HG03139 (cell line): ENCODE measurements at regions not wholly inside any gene's neighbourhood (a gene's known extent, or its start where the extent isn't known, plus 50 kb on each side); places are given as distances from the start of the nearest gene placed in this dataset.
A peak's percentile ranks its signal among the peaks of the same experiment; 100 is the strongest.
"Not testable (repeated sequence)": the region's sequence is repeated elsewhere in the genome, so short reads cannot be mapped to it uniquely, and the experiment has no call there.

Experiments
- ATAC-seq: cut with Tn5 transposase; IDR thresholded peaks from one replicate; pipeline ENCODE4 v1.9.1; 2021; ENCODE audit not compliant: unreplicated experiment

DNA sequence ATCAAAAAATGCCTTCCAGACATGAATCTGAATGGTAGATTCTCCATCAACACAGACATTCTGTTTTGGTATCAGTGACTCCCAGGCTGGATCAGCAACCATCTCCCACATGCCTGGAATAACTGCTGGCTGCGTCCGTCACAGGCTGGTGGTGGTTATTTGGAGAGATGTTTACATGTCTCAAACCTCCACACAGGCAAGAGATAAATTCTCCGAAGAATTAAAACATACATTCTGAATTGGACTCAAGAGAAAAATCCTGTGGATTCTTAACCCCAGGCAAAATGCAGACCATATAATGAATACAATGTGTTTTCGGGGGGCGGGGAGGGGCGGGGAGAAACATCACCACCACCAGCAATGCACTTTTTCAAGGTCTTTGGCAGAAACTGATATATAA, 108.2 kb downstream of the THBS2 start:
- ATAC-seq = no peak

DNA sequence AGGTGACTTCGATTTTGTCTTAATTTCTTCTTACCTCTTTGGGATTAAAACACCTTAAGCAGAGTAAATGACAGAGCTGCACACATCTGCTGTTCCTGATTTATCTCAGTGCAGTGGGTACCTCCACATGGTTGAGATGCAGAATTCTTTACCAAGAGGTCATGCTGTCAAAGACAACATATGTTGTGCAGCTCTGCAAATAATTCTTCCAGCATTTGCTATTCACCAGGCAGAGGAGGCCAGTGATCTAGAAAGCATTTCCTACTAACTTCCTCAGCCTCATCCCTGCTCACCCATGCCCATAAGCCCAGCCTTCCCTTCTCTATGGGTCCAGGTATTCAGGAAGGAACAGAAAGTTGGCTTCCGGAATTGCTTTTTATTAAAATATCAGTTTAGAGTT, 109.3 kb downstream of the THBS2 start:
- ATAC-seq = no peak

DNA sequence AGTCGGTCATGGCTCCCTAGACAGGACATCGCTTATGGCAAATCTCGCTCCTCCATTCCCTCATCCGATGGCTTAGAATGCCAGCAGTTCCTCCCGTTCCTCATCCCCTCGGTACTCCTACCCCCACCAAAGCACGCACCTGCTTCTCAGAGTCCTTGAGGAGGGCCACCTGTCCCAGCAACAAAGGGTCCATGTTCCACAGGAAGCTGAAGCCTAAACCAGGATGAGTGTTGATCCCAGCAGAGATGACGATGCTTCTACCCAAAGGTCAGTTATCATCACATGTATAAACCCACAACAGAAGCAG, 111.2 kb downstream of the THBS2 start:
- ATAC-seq = no peak

DNA sequence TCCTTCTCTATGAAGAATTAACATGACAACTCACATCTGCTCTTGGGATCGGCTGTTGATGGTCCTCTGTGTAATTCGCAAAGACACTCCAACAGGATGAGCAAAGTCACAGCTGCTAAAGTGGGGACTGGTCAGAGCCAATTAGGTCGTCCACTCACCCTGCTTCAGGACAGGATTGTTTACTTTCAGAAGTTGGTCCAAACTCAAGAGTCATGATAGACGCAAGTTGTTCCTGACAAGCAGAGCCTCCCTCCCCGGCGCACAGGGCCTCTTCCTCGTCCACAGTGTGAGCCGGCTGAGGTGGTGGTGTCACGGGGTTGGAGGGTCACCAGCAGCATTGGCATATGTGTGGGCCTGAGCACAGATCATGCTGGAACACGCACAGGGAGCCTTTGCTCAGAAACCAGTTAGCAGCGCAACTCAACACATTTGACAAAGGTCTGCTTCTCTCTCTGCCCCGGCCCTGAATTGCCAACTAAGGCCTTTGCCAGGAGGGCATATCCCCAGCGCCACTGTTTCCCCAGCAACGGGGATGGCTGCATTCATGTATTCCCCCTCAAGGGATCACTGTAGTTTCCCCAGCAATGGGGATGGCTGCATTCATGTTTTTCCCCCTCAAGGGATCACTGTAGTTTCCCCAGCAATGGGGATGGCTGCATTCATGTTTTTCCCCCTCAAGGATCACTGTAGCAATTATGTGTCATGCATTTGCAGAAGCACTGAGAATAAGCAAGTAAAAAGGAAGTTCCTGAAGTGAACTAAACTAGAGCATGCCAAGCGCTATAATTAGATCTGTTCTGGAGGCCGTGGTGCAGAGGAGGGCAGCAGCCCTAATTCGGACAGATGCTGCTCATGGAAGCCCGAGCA, 111.7 kb downstream of the THBS2 start:
- no peak for ATAC-seq

DNA sequence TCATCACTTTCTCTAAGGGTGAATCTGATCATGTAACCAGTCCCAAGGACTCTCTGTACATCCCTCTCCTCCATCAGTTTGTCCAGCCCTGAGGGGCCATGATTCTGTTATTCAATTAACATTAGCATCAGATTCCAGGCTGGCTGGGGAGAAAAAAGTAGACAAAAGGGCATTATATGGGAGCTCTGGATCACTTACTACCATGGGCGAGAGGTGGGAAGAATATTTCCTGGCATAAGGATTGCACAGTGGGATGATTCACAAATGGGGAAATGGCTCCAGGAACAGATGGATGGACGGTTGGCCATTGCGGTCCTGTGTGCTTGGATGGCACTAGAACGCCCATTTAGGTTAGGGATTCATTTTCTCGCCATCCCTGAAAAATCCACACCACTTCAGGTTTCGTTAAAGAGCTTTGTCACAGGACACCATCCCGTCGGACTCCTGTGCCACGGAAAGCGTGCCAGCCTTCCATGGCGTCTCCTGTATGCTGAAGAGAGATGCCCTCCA, 112.6 kb downstream of the THBS2 start:
- ATAC-seq = no peak

DNA sequence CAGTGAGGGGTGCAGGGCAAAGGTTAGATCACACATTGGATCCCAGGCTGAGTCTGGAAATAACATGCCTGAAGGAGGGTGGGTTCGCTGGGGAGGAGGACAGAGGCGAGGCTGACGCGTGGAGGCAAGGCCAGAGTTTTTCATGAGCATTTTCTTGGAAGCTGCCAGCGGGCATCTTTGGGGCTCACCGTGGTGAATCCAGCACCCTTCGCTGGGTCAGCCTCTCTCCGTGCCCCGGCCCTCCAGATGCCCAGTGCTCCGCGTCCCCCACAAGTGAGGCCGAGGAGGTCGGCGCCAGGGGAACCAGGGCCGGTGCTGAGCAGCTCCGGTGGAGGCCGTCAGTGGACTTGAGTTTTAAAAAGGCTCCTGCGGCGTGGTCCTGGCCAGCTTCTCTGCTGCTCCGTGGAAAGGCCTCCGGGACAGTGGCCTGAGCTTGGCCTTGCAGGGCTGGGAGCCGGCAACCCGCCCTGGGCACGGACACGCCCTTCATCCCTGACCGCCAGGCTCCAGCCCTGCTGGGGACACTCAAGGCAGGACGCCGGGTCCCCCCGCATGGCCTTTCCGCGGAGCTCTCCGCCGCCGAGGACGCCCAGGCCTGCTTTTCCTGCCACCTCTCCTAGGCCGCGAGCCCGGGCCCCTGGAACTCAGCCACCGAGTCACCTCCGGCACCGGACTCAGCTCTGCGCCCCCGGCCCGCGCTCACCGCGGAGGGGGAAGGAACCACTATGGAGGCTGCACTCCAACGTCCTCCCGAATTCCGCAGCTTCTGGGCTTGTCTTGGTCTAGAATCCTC, 114.3 kb downstream of the THBS2 start:
- ATAC-seq = no peak

DNA sequence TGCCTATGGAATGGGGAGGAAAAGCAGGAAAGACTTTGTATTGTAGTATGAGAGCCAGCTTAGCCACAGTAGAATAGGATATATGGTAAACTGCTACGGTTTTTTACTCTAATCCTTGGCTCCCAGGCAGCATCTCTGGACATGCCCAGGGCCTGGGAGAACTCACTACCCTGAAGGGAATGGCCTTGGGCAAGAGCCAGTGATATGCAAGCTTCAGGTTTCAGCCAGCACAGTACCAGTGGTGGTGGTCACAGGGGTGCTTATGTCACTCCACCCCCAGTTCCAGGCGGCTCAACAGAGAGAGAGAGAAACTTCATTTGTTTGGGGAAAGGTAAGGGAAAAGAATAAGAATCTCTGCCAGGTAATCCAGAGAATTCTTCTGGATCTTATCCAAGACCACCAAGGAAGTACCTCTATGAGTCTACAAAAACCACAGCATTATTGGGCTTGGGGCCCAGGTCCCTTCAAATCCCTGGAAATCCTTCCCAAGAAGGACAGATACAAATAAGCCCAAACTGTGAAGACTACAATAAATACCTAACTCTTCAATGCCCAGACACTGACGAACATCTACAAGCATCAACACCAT, 121.2 kb downstream of the THBS2 start:
- no peak for ATAC-seq

DNA sequence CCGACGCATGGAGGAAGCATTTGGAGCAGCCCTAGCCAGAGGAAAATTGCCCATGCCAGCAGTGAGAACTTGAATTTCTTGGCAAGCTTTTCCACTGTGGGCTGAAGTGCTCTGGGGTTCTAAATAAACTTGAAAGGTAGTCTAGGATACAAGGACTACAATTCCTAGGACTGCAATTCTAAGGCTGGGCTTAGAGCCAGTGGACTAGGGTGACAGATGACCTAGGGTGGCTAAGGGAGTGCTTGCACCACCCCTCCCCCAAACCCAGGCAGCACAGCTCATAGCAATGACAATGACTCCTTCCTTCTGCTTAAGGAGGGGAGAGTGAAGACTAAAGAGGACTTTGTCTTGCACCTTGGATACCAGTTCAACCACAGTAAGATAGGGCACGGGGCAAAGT, 122.3 kb downstream of the THBS2 start:
- ATAC-seq = no peak

DNA sequence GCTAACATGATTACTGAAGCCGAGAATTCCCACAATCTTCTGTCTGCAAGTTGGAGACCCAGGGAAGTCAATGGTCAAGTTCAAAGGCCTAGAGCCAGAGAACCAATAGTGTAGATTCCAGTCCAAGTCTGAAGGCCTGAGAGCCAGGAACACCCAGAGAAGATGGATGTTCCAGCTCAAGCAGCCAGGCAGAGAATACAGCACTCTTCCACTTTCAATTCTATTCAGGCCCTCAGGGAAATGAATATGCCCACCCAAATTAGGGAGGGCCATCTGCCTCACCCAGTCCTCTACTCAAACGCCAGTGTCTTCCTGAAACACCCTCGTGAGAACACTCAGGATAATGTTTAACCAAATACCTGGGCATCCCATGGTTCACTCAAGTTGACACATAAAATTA, 123.5 kb downstream of the THBS2 start:
- no peak for ATAC-seq

DNA sequence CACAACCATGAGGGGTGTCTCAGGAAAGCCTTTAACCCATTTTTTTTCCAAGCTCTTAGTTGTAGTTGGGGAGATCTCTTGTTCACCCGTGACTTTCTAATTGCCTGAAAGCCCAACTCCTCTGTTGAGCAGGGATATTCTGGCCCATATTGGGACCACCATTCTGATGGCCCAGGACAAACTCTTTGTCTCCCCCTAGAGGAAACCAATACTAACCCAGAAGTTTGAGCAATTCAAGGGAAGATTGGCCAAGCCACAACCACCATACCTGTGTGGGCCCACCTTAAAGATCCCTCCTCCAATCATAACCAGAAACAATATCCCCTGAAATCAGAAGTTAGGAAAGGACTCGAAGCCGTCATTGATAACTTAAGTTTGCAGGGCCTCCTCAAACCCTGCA, 132.6 kb downstream of the THBS2 start:
- no peak for ATAC-seq

DNA sequence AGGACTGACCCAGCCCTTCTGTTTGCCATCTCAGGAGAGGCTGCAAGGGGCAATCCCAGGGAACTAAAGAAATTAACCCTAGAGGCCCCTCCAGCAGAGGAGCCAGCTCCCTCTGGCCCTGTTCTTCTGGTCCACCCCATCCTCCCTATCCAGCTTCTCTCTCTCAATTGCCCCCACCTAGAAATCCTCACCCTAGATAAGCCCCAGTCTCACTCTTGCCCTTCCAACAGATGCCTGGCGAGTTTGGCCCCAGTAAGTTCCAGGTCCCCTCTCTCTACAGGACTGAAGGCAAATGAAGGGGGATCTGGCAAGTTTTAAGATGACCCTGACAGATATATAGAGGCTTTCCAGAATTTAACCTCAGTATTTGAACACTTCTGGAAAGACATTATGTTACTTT, 134.0 kb downstream of the THBS2 start:
- no peak for ATAC-seq

DNA sequence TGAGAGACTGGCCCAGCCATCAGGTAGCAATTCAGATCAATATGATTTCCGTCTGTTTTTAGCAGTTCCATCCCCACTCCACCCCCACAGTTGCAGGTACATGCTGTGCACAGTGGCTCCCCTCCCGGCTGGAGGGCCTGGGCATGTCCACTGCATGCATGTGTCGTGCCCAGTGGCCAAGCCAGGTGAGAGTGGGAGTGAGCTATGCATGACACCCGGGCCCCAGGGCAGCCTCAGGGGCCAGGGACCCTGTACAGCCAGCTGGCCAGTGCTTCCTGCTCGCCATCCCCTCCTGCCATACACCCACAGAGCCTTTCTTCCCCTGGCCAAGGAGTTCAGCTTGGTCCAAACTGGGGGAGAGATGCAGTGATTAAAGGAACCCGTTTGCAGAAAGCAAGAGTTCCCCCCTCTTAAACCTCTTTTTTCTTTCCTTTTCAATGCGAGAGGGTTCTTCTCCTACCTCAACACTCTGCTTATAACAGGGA, 135.3 kb downstream of the THBS2 start:
- ATAC-seq = no peak

DNA sequence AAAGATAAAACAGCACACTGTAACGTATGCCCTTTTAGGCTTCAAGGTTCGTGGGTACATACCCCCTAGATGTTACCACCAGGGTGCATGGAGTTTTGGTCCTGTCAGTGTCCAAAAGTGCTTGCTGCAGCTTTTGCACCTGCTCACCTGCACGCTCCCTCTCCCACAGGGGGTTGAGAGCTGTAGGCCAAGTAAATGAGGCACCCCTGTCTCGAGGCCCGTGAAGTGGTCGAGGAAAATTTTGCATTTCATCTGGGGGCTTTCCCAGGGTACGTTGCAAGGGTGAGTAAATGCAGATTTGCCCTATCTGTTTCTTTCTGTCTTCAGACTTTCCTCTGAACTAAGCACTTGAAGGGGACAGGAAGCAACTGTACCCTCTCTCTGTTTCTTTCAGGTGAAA, 136.0 kb downstream of the THBS2 start:
- ATAC-seq = no peak

DNA sequence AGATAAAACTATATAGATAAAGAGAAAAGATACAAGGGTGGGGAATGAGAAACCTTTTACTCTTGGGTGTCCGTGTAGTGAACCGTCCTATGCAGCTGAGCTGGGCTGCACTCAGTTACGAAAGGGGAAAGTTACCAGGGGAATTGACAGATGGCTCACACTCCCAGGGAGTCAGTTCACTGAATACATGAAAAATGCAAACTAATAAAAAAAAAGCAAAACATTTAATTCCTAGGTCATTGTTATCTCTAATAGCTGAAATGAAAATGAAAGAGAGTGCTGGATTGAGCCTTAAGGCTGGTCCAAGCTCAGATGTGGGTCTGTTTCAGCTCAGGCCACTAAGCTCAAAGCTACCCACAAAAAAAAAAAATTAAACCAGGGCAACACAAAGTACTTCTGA, 138.0 kb downstream of the THBS2 start:
- ATAC-seq = no peak

DNA sequence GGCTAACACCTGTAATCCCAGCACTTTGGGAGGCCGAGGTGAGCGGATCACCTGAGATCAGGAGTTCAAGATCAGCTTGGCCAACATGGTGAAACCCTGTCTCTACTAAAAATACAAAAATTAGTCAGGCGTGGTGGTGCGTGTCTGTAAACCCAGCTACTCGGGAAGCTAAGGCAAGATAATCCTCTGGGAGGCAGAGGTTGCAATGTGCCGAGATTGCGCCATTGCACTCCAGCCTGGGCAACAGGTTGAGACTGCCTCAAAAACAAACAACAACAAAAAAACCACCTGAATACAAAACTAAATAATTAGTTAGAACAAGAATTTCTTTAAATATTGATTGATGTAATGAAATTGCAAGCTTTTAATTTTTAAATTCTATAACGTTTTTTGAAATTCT, 139.0 kb downstream of the THBS2 start:
- not testable (repeated sequence) for ATAC-seq

DNA sequence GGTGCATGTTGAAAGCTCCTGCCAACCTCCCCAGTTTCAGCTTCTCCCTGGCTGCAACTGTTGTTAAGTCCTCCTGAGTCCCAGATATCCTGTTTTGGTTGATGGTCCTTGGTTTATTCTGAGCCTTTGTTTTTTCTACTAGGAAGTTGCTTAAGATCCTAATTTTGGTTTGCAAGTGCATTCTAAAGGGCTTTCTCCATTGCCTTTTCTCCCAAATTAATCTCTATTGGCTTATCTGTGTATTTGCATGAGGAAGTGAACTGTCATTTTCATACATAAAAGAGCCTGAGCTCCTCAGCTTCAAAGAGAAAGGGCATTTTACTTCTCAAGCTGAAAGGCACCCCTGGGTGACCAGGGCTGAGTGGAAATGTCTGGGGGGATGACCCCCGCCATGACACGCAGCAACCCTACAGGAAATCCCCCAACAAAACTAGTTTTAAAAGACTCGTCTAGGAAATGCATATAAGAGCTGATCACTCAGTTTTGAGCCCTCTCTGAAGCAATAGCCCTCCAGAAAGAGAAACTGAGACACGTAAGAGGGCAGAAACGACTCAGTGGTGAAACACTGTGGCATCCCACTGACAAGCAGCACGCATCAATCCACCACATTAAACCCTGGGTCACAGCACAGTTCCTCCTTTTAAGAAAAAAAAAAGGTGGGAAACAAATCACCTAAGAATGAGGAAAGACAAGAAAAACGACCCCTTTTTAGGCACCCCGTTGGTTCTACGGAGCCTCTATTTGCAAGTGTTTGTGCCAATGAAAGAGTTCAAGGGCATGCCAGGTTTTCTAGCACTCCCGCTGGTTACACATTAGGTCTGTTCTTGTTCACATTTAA, 140.9 kb downstream of the THBS2 start:
- ATAC-seq = peak; percentile 64

DNA sequence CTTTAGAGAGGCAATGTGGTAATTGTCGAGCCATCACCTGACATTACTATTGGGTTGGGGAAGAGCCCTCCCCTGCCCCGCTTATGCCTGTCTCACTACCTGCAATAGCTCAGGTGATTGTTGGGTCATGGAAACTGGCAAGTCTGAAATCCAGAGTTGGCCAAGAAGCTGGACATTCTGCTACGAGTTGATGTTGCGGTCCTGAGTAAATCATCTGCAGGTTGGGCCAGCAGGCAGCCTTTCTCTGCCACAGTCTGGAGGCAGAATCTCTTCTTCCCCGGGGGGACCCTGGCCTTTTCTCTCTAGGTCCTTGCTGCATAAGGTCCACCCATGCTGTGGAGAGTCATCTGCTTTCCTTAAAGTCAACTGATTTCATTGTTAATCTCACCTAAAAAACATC, 142.4 kb downstream of the THBS2 start:
- ATAC-seq = no peak

DNA sequence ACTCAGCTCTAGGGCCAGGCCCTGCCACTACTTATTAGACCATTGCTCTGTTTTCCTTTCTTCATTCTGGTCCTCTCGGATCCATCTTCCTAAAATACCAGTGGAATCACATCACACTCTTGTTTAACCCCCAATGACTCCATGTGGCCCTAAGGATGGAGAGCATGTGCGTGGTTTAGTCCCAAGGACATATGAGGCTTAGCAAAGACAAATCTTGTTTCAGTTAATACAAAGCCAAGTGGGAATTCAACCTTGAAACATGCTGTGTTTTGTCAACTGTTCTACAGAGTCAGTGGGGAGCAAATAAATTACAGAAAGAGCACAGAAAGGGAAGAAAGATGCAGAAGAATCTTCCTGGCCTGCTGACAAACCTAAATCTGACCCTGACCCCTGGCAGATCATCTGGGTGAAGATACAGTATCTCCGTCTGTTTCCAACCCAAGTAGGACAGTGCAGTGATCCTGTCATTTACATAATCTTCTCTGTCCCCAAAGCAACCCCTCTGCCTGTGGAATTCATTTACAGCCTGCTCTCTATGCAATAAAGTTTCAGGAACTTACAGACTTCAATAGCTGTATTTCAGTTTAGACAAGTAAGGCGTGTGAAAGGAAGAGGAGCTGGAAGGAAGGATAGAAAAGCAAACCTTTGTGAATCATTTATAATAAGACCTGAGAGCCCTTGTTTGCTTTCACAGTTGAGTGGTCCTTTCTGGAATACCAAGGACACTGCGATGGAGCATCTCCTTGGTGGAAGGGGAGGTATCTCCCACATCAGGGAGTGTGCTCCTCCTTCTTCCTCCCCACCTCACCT, 144.0 kb downstream of the THBS2 start:
- ATAC-seq = no peak

DNA sequence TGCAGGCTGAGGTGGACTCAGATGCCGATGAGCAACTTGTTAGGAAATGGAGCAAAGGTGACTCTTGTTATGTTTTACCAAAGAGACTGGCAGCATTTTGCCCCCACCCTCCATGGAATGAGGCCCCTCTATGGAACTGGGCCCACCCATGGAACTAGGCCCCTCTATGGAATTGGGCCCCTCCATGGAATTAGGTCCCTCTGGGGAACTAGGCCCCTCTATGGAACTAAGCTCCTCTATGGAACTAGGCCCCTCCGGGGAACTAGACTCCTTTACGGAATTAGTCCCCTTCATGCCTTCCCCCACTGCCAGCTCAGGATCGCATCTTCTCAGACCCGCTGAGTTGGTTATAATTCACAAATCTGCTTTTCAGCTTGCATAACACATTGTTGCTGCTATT, 144.9 kb downstream of the THBS2 start:
- no peak for ATAC-seq

DNA sequence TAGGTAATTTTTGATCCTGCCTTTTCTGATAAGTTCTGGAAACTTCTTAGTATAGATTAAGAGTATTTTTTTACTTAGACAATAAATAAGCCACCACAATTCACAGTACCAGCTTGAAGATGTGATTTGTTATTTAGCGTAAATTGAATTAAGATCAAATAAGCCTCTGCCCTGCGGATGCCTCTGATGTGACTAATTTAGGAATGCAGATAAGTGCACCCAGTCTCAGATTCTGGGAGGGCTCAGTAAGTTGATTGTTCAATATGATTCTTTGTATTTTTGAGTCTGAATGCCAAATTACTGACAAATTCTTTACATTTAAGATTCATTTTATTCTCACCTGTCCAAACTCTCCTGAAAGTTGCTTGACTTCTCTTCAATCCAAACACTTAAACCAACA, 147.5 kb downstream of the THBS2 start:
- no peak for ATAC-seq
